NCI-H748 (cell line): ENCODE measurements at regions not wholly inside any gene's neighbourhood (a gene's known extent, or its start where the extent isn't known, plus 50 kb on each side); places are given as distances from the start of the nearest gene placed in this dataset.
"Not testable (repeated sequence)": the region's sequence is repeated elsewhere in the genome, so short reads cannot be mapped to it uniquely, and the experiment has no call there.

Experiments used
- DNase-seq: peaks from one replicate; lab custom pipeline; 2025; ENCODE audit not compliant: unreplicated experiment; lab: John Stamatoyannopoulos, UW

DNA sequence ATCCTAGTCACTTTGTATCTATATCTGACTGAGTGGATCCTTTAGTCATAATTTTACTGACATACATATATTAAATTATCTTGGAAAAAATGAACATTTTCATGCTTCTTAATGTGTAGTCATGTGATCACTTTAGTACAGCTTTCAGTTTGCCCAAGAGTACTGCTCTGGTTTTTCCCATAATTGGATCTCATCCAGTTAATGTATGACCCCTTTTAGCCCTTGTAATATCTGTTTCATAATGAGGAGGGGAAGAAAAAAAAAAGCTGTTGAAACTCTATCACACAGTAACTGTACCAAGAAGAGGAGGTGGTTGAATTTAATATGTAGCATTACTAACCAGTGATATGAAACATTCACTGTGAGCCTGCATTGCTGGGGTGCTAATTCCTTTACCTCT is 328.7 kb downstream of the PTPRC start:
- DNase-seq: no peak

DNA sequence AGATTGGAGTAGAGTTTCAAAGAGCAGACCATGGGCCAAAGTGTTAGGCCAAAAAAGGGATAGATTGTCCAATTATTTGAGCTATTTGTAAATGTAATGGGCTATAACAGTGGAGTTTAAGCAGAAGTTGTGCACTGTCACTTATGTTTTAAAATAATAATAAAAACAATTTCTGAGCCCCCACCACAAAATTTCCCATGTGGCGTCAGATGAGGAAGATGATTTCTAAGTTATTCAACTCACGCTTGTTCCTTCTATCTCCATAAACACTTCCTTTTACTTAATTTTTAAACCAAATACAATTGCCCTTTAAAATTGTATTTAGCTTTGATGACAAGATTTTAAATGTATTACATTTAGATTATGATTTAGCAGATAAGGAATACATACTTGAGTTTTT is 330.0 kb downstream of the PTPRC start:
- DNase-seq: no peak

DNA sequence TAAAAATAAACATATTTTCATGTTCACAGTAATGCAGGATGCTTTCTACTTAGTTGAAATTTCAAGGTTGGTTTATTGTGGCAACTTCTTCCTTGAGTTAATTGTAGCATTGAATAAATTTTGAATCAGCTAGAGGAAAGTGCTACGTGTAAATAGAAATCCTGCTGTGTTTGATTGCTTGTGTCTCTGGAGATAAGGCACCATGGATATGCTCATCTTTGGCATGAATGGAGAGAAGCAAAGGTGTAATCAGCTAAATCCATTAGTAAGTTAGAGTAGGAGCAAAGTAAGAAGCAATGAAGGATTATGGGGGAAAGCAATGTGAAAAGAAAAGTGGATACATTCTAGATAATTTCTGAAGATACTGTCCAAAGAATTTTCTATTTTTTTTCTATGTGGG is 331.1 kb downstream of the PTPRC start:
- peak; percentile 35 for DNase-seq

DNA sequence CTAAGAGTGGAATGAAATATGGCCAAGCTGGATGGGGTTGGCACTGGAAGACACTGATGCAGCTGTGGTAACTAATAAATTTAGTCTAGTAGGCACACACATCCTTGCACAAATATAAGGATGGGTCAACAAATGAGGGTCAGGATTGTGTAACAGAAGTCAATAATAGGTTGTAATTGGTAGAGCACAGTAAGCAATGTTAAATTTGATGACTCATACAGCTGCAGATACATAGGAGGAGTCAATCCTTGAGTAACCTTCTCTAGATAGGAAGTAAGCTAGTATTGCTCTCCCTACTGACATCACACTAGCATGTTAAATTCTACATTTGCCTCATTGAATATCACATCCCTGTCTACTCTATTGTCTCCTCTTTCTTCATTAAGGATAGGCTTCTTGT is 332.1 kb downstream of the PTPRC start:
- DNase-seq: peak; percentile 56

DNA sequence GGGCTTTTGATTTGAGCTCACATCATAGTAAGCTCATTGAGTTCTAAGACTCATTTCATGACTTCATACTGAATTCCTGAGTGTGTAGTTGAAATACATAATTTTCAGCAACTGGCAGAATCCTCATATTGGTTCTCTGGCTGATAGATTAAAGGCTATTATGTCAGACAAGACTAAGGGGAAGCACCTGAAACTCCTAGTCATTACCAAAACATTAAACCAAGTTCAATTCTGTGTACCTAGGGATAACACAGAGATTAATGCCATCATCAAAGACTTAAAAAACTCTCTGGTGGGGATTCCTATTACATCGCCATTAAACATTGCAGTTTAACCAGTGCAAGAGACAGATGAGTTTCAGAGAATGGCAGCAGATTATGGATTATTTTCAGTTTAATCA is 339.1 kb downstream of the PTPRC start:
- no peak for DNase-seq

DNA sequence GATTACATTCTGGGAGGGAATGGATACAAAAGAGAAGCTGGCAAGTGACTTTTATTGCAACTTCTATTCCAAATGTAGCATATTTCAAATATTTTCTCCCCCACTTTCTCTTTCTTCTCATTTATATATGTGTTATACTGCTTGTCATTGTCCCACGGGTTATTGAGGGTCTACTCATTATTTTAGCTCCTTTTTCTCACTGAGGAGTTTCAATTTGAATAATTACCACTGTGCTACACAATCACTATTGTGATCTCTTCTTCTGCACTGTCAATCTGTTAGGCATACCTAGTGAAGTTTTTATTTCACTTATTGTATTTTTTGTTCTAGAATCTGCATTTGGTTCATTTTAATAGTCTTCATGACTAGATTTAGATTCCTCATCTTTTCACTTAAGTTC is 339.7 kb downstream of the PTPRC start:
- DNase-seq: no peak

DNA sequence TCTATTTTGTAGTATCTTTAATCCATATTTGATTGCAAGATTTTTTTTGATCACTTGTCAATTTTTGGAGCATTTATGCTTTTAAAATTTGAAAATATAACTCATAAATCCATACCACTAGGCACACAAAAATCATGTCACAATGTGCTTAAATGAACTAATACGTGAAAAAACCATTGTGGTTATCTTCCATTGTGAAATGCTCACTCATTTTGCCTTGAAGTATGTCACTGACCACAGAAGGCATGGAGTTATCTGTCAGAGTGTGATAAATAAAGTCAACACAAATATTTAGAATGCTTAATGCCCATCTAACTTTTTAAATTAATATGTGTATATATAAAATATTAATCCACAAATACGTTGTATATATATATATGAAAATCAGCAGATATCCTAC is 347.2 kb downstream of the PTPRC start:
- DNase-seq: no peak

DNA sequence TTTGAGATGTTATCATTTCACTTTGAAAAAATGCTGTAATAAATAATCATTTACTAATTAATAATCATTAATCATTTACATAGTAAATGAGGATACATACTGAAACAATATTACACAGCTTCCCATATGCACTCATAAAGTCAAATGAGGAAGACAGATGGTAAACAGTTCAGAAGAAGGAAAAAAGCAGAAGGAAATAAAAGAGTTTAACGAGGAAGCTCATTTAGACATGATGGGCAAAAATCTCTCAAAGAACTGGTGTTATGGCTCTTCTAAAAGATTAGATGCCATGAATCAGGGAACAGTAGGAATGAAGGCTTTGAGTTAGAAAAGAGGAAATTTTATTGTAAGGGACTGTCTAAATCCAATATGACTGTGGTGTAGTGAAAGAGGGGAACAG is 347.6 kb downstream of the PTPRC start:
- DNase-seq: no peak

DNA sequence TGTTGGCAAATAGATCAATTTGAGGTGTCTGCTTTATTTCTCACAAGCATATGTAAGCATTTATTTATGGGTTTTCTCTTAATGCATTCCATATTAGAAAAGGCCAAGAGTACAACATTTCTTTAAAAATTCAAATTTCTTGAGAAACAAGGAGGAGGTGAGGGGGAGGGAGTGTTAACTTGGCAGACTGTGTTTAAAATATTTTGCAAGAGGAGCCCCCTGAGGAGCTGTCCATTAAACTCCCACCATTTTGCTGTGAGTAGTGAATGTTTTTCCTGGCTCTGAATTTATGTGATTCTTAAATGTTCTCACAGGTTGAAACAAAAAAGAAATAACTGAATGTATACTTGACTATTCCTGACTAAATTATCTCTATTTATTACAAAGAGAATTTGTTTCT is 363.8 kb downstream of the PTPRC start:
- no peak for DNase-seq

DNA sequence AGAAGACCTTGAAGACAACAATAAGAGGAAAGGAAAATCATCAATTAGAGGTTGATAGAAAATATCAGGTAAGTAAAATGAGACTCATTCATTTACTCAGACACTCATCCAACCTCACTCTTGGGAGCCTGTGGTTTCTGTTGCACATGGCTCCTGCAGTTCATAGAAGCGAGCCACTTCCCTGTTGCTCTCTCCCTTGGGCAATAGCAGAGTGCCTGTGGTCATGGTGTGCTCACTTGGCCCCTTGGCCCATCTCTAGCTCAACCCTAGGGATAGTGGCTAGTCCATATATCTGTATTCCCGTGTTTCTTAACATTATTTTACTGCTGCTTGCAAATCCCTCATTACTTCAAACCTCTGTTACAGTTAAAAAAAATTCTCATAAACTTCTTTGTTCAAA is 368.6 kb downstream of the PTPRC start:
- peak; percentile 40 for DNase-seq

DNA sequence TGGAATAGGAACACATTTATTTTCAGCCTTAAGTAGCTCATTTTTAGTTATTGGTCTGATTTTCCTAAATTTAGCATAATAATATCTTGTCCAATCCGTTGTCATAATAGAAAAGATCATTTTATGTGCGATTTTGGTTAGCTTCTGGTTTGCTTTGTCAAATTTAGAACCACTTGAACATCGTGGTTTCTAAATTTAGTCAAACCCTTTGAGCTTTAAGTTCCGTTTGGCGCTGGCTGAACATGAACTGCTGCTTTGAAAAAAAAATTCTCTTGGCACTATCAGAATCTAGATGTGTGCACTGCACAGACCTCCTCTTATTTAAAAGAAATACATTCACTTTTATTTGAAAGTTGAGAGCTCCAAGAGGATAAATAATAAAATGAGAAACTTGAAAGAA is 370.6 kb downstream of the PTPRC start:
- DNase-seq: no peak

DNA sequence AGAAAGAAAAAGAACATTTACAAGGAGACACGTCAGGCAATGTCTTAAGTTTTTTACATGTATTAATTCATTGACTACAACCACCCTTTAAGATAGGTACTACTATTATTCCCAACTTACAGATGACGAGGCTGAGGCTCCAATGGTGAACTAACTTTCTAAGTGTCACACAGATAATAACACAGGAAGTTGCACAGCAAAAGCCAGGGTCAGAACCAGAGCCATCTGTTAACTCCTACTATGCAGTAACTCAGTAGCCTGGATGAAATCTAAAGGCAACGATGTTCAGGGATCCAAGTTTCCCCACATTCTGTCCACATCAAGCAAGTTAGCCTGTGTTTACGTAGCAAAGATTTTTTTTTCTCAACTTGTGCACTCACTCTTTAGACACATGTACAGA is 371.7 kb downstream of the PTPRC start:
- no peak for DNase-seq

DNA sequence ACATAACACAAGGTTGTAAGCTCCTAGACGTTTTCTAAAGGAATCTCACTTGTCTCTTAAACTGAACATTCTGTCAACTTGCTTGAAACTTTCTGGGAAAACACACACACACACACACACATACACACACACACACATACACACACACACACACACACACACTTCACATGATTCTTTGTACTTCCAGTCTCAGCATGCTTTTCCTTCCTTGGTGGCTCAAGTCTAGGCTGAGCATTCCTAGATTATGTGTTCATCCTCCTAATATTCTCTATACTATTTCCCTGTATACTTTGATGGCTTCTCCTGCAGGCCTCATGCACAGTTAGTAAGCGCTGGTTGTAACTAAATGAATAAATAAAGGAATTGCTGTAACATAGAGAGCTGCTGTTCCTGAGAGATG is 372.1 kb downstream of the PTPRC start:
- no peak for DNase-seq

DNA sequence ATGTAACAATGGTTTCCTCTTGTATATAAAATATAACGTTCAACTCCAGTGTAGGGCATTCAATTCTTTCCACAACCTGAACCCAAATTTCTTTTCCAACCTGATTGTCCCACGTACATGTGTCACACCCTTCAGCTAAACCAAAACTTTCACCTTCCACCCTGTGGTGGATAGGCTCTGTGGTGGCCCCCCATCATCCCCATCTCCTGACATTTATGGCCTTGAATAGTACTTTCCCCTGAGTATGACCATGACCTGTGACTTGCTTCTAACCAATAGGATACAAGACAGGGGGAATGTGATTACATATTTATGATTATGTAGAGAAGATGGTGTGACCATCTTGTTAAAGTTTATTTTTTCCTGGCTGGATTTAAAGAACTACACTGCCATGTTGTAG is 377.0 kb downstream of the PTPRC start:
- no peak for DNase-seq

DNA sequence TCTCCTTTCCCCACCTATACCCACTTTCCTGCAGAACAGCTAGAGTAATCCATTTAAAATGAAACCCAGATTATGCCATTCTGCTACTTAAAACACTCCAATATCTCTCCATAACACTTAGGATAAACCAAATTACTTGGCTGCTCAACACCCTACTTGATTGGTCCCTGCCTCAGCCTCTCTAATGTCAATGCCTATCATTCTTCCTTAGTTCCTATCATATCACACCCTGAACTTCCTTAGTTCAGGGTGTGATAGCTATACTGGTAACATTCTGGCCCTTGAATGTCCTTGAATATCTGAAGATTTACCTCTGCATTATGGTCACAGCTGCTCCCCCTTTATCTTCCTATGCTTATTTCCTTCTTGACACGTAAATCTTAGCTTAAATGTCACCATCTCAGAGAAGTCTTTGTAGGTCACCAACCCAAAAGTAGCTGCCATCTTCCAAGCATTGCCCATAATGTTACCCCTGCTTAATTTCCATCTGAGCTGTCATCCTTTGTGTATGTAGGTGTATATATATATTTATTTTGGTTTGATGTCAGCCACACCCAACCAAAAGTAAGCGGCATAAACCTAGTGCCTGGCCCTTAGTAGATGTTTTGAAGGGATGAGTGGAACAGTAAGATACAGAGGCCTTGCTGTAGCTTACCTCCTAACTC is 379.8 kb downstream of the PTPRC start:
- no peak for DNase-seq

DNA sequence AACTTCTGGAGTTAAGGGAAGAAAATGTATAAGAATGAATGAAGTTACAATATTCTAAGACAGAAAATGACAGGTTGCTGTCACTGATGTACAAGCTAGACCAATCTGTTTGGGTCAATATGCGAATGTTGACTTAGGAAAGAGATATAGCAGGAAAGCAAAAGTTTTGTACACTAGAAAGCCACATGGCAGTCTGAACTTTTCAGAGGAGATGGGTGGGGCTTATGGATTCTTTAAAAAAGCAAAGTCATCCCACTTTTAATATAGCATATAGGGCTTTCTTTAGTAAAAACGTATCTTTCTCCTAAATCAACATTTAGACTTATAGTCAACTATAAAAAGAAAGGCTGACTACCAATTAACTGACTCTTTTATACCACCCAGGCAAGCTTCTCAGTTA is 381.2 kb downstream of the PTPRC start:
- DNase-seq: no peak

DNA sequence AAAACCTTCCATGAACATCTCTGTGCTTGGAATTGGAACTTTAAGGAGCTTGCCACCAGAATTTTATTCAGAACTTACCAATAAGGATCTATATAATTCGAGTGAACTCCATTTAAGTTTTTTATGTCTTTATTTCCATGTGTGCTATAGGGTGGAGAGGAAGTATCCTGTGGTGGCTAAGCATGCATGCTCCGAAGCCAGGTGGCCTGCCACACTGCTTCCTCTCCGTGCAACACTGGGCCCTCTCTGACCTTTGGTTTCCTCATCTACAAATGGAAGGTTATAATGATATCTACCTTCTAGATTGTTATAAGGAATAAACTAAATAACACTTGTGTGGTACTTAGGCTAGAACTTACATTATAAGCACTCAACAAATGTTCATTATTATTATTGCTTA is 382.1 kb downstream of the PTPRC start:
- no peak for DNase-seq

DNA sequence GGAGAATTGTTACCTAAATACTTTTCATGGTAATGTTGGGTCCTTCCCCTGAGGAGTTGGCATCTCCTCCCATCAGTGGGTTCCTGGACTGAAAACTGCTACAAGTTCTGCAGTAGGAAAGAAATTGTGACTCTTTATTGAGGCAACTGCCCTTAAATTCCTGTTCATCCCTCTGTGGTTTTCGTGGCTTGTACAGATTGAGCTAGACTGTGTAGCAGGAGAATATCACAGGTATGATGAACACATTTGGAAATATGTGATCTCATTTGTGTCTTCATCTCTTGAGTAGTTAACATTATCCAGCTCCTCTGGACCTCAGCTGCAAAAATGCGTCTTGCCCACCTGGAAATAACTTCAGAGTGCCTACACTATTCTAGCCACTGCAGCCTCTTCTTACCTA is 390.6 kb downstream of the PTPRC start:
- DNase-seq: no peak

DNA sequence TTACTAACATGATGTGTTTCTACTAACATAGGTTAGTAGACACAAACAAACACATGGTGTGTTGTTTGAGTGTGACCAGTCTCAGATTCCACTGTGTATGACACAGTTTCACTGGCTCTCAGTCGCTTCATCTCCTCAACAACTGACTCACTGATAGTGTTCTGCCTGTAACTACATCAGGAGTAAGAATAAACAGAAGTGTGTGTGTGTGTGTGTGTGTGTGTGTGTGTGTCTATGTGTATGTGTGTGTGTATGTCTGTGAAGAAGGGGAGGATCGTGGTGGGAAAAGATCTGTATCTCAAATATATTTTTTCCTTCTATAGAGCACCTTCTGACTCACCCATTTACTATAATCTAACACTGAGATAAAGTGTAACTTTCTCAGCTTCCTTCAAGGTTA is 391.0 kb downstream of the PTPRC start:
- DNase-seq: no peak

DNA sequence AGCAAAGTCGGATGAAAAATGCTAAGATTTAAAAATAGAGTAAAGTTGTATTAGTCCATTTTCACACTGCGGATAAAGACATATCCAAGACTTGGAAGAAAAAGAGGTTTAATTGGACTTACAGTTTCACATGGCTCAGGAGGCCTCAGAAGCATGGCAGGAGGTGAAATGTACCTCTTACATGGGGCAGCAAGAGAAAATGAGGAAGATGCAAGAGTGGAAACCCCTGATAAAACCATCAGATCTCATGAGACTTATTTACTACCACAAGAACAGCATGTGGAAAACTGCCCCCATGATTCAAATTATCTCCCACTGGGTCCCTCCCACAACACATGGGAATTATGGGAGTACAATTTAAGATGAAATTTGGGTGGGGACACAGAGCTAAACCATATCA is 391.7 kb downstream of the PTPRC start:
- not testable (repeated sequence) for DNase-seq

DNA sequence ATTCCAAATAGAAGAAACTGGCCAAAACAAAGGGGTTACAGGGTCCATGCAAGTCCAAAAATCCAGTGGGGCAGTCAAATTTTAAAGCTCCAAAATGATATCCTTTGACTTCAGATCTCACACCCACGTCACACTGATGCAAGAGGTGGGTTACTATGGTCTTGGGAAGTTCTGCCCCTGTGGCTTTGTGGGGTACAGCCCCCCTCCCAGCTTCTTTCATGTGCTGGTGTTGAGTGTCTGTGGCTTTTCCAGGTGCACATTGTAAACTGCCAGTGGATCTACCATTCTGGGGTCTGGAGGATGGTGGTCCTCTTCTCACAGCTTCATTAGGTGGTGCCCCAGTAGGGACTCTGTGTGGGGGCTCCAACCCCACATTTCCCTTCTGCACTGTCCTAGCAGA is 392.3 kb downstream of the PTPRC start:
- not testable (repeated sequence) for DNase-seq

DNA sequence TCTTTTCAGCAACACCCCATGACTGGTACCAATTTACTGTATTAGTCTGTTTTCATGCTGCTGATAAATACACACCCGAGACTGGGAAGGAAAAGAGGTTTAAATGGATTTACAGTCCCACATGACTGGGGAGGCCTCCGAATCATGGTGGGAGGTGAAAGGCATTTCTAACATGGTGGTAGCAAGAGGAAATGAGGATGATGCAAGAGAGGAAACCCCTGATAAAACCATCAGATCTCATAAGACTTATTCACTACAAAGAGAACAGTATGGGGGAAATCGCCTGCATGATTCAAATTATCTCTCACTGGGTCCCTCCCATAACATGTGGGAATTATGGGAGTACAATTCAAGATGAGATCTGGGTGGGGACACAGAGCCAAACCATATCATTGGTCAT is 393.6 kb downstream of the PTPRC start:
- DNase-seq: not testable (repeated sequence)

DNA sequence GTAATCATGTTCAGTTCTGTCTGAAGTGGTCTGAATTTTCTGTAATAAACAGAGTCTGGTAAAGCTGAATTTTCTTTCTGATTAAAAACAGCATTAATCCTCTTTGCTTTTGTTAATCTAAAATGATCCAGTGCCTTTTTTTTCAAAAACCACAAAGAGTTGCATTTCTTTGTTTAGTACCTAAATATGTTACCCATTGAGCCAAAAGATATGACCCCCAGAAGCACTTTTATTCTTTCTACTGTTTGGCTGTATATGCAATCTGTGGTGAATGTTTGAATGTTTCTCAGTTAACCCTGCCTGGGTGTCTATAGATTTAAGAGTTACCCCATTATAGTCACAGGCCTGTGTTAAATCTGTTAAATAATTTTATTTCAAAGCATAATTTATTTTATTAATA is 394.8 kb downstream of the PTPRC start:
- no peak for DNase-seq

DNA sequence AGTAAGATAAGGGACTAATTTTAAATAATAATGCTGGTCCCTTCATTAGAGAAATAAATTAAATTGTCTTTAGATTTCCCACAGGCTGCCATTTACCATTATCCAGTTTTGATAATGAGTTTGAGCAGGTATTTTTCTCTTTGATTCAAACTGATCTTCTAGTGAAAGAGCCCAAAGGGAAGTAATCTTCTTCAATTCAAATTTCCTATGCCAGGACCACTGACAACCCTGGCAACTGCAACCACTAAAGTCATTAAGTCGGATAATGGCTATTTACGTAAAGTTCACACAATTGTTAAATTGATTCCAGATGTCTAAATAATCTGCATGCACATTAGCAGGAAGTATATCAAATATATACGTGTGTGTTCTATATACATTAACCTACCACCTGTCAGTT is 399.3 kb downstream of the PTPRC start:
- DNase-seq: peak; percentile 73
